ENCODE measurements at regions not wholly inside any gene's neighbourhood (a gene's known extent, or its start where the extent isn't known, plus 50 kb on each side); places are given as distances from the start of the nearest gene placed in this dataset.

- Histone ChIP-seq H3K4me1 (ENCODE audit: control insufficient read depth, insufficient read depth, low read length) (no peaks in the 10 kb centered on the region), H3K9me3 (replicated peaks; ENCODE audit: control insufficient read depth, insufficient read depth, low read length) (no peaks in the 10 kb centered on the region), H3K4me3 (no peak overlapping the region), H3K79me2 (ENCODE audit: control insufficient read depth, insufficient read depth, low read length) (no peaks in the 10 kb centered on the region), H3K9ac (ENCODE audit: control insufficient read depth, insufficient read depth, low read length) (no peak overlapping the region), H3K36me3 (ENCODE audit: control insufficient read depth in 2 of 2, insufficient read depth in 2 of 2, low read length in 1 of 2) (no peaks in the 10 kb centered on the region), H3K4me2 (ENCODE audit: control insufficient read depth, insufficient read depth) (no peak overlapping the region), H4K20me1 (ENCODE audit: control insufficient read depth, insufficient read depth) (no peaks in the 10 kb centered on the region), H2AFZ (ENCODE audit: control insufficient read depth, low read depth, low read length) (no peak overlapping the region), H3K27ac (ENCODE audit: control insufficient read depth, insufficient read depth) (no peak overlapping the region), H3K27me3 (replicated peaks in 1 of 2; ENCODE audit: control insufficient read depth in 2 of 2, insufficient read depth in 2 of 2, low read length in 1 of 2) (no peaks in the 10 kb centered on the region)
- in situ Hi-C loops (cut with MboI) (no loop called here), intact Hi-C loops (cut with micrococcal nuclease; ENCODE audit: unreplicated experiment) (no loop called here)
- ChIA-PET RAD21 (ENCODE audit: unreplicated experiment) (interaction anchor here (0.6 to 1.7 kb wide), 3 partner anchors 10 to 442 kb away, joined by 3 to 6 read pairs (median 3); partner anchors contain the start of gene LYRM9), POLR2A (interaction anchor here (0.6 kb wide), 1 partner anchor 54 kb away, joined by 3 read pairs; no protein-coding TSS in a partner anchor), SMC1A (ENCODE audit: uncharacterized antibody, unreplicated experiment) (interaction anchor here (2.3 to 2.6 kb wide), 2 partner anchors 17 to 443 kb away, joined by 7 to 9 read pairs; no protein-coding TSS in a partner anchor), CTCF (interaction anchor here (1.4 kb wide), 3 partner anchors 15 to 488 kb away, joined by 3 to 5 read pairs (median 4); no protein-coding TSS in a partner anchor)
- ATAC-seq, result no peak
- BruUV-seq (replicated peaks), result no TSS peak
- no peak for TF ChIP-seq E2F8 (IDR thresholded peaks at IDR 0.05; ENCODE audit: low read depth, partially characterized antibody)
- no peak for TF ChIP-seq ZBED1 (IDR thresholded peaks at IDR 0.05; ENCODE audit: borderline replicate concordance)
- TF ChIP-seq TARDBP (IDR thresholded peaks at IDR 0.05; ENCODE audit: borderline replicate concordance), result no peak
- TF ChIP-seq BCL3 (IDR thresholded peaks at IDR 0.05; ENCODE audit: borderline replicate concordance, insufficient read depth, low read depth, low read length, poor library complexity, severe bottlenecking), result no peak
- no peak for TF ChIP-seq TCF7 (IDR thresholded peaks at IDR 0.05; ENCODE audit: borderline replicate concordance)
- TF ChIP-seq SIN3A (IDR thresholded peaks at IDR 0.05; ENCODE audit: low read depth, low read length), result no peak
- no peak for FAIRE-seq
- DNase-seq (ENCODE audit: low read depth, low spot score), result no peak
- WGBS (ENCODE audit: insufficient coverage, insufficient replicate concordance, low lambda C conversion rate, missing lambda C conversion rate), result 37% methylated on average over 15 of the region's 15 CpGs
These were observed 71.1 kb upstream of the TMEM97 start for GRCh38 chr17:28247671-28248555.
